LNCAP (cell line): ENCODE measurements at regions not wholly inside any gene's neighbourhood (a gene's known extent, or its start where the extent isn't known, plus 50 kb on each side); places are given as distances from the start of the nearest gene placed in this dataset.

ENCODE experiments used
- CTCF ChIP-seq: fragments of 450-650 bp; IDR thresholded peaks from 2 replicates; pipeline ENCODE4 v1.5.1; 2017; ENCODE audit warnings: mild to moderate bottlenecking

GRCh38 chr9:116088396-116088795 is 65.2 kb upstream of the PAPPA start:
- TF ChIP-seq CTCF = no peak

GRCh38 chr9:116090030-116090770 is 63.4 kb upstream of the PAPPA start:
- no peak for TF ChIP-seq CTCF

GRCh38 chr9:116094846-116095245 is 58.7 kb upstream of the PAPPA start:
- TF ChIP-seq CTCF = no peak

- TF ChIP-seq CTCF = no peak
These were observed 58.2 kb upstream of the PAPPA start for GRCh38 chr9:116095403-116095802.

GRCh38 chr9:116096046-116096445 is 57.5 kb upstream of the PAPPA start:
- TF ChIP-seq CTCF = no peak

GRCh38 chr9:116096853-116097252 is 56.7 kb upstream of the PAPPA start:
- no peak for TF ChIP-seq CTCF

- TF ChIP-seq CTCF = no peak
These were observed 55.1 kb upstream of the PAPPA start for GRCh38 chr9:116098476-116098875.

GRCh38 chr9:116099821-116100220 is 53.8 kb upstream of the PAPPA start:
- TF ChIP-seq CTCF = no peak
